Suprapubic skin (tissue), 3 donors: ENCODE measurements at regions not wholly inside any gene's neighbourhood (a gene's known extent, or its start where the extent isn't known, plus 50 kb on each side); places are given as distances from the start of the nearest gene placed in this dataset.

Experiments
- POLR2AphosphoS5 ChIP-seq, 3 donors: sonication (generic); formaldehyde crosslinking; IDR thresholded peaks; one replicate each; pipeline ENCODE4 v1.6.1; 2017; ENCODE audit warnings: antibody characterized with exemption in 3 of 3
- TF ChIP-seq, protein P1 (sequence below), 2 donors: fragments of 200-600 bp in 1 of 2; fragments of 450-650 bp in 1 of 2; sonication (generic) in 1 of 2; IDR thresholded peaks; one replicate each; pipeline ENCODE4 v1.5.1; 2016 to 2019; ENCODE audit warnings: antibody characterized with exemption in 2 of 2, mild to moderate bottlenecking in 1 of 2, moderate library complexity in 1 of 2

DNA sequence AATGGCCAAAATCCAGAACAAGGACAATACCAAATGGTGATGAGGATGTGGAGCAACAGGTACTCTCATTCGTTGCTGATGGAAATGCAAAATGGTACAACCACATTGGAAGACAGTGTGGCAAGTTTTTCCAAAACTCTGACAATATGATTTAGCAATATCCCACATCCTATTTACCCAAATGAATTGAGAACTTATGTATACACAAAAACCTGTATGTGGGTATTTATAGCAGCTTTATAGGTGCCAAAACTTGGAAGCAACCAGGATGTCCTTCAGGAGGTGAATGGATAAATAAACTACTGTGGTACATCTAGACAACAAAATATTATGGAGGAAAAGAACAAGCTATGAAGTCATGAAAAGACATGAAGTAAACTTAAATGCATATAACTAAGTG, 156.5 kb downstream of the TFAP2A start:
- TF ChIP-seq, protein P1, sequence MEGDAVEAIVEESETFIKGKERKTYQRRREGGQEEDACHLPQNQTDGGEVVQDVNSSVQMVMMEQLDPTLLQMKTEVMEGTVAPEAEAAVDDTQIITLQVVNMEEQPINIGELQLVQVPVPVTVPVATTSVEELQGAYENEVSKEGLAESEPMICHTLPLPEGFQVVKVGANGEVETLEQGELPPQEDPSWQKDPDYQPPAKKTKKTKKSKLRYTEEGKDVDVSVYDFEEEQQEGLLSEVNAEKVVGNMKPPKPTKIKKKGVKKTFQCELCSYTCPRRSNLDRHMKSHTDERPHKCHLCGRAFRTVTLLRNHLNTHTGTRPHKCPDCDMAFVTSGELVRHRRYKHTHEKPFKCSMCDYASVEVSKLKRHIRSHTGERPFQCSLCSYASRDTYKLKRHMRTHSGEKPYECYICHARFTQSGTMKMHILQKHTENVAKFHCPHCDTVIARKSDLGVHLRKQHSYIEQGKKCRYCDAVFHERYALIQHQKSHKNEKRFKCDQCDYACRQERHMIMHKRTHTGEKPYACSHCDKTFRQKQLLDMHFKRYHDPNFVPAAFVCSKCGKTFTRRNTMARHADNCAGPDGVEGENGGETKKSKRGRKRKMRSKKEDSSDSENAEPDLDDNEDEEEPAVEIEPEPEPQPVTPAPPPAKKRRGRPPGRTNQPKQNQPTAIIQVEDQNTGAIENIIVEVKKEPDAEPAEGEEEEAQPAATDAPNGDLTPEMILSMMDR (IDR thresholded peaks at IDR 0.05) = no peak
- no peak for TF ChIP-seq POLR2AphosphoS5 (IDR thresholded peaks at IDR 0.05)
